ENCODE measurements at regions not wholly inside any gene's neighbourhood (a gene's known extent, or its start where the extent isn't known, plus 50 kb on each side); places are given as distances from the start of the nearest gene placed in this dataset.

- H3K79me2 ChIP-seq (ENCODE audit: insufficient read depth, low read length), result no peaks in the 10 kb centered on the region
- H3K9me3 ChIP-seq (ENCODE audit: low read depth, low read length), result no peaks in the 10 kb centered on the region
- H4K20me1 ChIP-seq (ENCODE audit: insufficient read depth, low read length), result no peaks in the 10 kb centered on the region
- no peaks in the 10 kb centered on the region for H3K36me3 ChIP-seq (ENCODE audit: insufficient read depth, low read length)
- H2AFZ ChIP-seq (ENCODE audit: low read length), result no peak overlapping the region
- no peak overlapping the region for H3K4me3 ChIP-seq (ENCODE audit: insufficient read depth, low read length)
- TF ChIP-seq, protein P1, sequence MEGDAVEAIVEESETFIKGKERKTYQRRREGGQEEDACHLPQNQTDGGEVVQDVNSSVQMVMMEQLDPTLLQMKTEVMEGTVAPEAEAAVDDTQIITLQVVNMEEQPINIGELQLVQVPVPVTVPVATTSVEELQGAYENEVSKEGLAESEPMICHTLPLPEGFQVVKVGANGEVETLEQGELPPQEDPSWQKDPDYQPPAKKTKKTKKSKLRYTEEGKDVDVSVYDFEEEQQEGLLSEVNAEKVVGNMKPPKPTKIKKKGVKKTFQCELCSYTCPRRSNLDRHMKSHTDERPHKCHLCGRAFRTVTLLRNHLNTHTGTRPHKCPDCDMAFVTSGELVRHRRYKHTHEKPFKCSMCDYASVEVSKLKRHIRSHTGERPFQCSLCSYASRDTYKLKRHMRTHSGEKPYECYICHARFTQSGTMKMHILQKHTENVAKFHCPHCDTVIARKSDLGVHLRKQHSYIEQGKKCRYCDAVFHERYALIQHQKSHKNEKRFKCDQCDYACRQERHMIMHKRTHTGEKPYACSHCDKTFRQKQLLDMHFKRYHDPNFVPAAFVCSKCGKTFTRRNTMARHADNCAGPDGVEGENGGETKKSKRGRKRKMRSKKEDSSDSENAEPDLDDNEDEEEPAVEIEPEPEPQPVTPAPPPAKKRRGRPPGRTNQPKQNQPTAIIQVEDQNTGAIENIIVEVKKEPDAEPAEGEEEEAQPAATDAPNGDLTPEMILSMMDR (IDR thresholded peaks at IDR 0.05; ENCODE audit: extremely low read depth, low read depth, low read length), result no peak
- no peak overlapping the region for H3K27ac ChIP-seq (ENCODE audit: low read depth, low read length)
- no peak overlapping the region for H3K4me2 ChIP-seq (ENCODE audit: insufficient read depth, low read length)
- DNase-seq (ENCODE audit: insufficient read length, low spot score, missing footprints), result no peak
- H3K4me1 ChIP-seq (ENCODE audit: insufficient read depth, low read length), result no peaks in the 10 kb centered on the region
- no peaks in the 10 kb centered on the region for H3K27me3 ChIP-seq (ENCODE audit: insufficient read depth, low read length)
Observed at GRCh38 chr1:237975903-237976302, 85.2 kb upstream of the ZP4 start.

DNA sequence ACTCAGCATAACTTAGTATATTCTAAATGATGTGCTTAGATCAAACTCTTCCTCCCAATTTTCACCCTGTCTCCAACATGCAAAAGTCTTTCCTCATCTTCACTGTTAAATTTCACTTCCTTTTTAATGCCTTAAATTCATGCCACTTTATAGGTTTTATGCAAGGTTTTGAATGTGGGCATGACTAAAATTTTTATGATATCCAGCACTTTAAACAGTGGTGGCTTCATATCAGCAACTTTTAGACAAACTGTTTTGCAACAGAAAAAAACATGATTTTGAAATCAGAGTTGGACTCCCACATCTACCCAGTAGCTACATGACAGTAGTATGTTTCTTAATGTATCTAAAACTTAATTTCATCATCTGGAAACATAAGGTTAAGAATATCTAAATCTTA lies 84.7 kb upstream of the ZP4 start:
- H2AFZ ChIP-seq (ENCODE audit: low read length), result no peak overlapping the region
- no peaks in the 10 kb centered on the region for H4K20me1 ChIP-seq (ENCODE audit: insufficient read depth, low read length)
- no peaks in the 10 kb centered on the region for H3K9me3 ChIP-seq (ENCODE audit: low read depth, low read length)
- no peaks in the 10 kb centered on the region for H3K79me2 ChIP-seq (ENCODE audit: insufficient read depth, low read length)
- no peaks in the 10 kb centered on the region for H3K4me1 ChIP-seq (ENCODE audit: insufficient read depth, low read length)
- H3K4me3 ChIP-seq (ENCODE audit: insufficient read depth, low read length), result no peak overlapping the region
- H3K36me3 ChIP-seq (ENCODE audit: insufficient read depth, low read length), result no peaks in the 10 kb centered on the region
- TF ChIP-seq, protein P1 (IDR thresholded peaks at IDR 0.05; ENCODE audit: extremely low read depth, low read depth, low read length), result no peak
- H3K4me2 ChIP-seq (ENCODE audit: insufficient read depth, low read length), result no peak overlapping the region
- no peaks in the 10 kb centered on the region for H3K27me3 ChIP-seq (ENCODE audit: insufficient read depth, low read length)
- H3K27ac ChIP-seq (ENCODE audit: low read depth, low read length), result no peak overlapping the region
- DNase-seq (ENCODE audit: insufficient read length, low spot score, missing footprints), result no peak

GRCh38 chr1:237972186-237972585 lies 81.5 kb upstream of the ZP4 start:
- no peak for DNase-seq (ENCODE audit: insufficient read length, low spot score, missing footprints)
- Histone ChIP-seq H3K4me1 (ENCODE audit: insufficient read depth, low read length) (no peaks in the 10 kb centered on the region), H3K36me3 (ENCODE audit: insufficient read depth, low read length) (no peaks in the 10 kb centered on the region), H3K27me3 (ENCODE audit: insufficient read depth, low read length) (no peaks in the 10 kb centered on the region), H3K4me2 (ENCODE audit: insufficient read depth, low read length) (no peak overlapping the region), H4K20me1 (ENCODE audit: insufficient read depth, low read length) (no peaks in the 10 kb centered on the region), H3K27ac (ENCODE audit: low read depth, low read length) (no peak overlapping the region), H3K79me2 (ENCODE audit: insufficient read depth, low read length) (no peaks in the 10 kb centered on the region), H3K4me3 (ENCODE audit: insufficient read depth, low read length) (no peak overlapping the region), H2AFZ (ENCODE audit: low read length) (no peak overlapping the region), H3K9me3 (ENCODE audit: low read depth, low read length) (no peaks in the 10 kb centered on the region)
- TF ChIP-seq, protein P1 (IDR thresholded peaks at IDR 0.05; ENCODE audit: extremely low read depth, low read depth, low read length), result no peak

- H3K4me1 ChIP-seq (ENCODE audit: insufficient read depth, low read length), result no peaks in the 10 kb centered on the region
- TF ChIP-seq, protein P1 (IDR thresholded peaks at IDR 0.05; ENCODE audit: extremely low read depth, low read depth, low read length), result no peak
- H3K27ac ChIP-seq (ENCODE audit: low read depth, low read length), result no peak overlapping the region
- H3K9me3 ChIP-seq (ENCODE audit: low read depth, low read length), result no peaks in the 10 kb centered on the region
- H4K20me1 ChIP-seq (ENCODE audit: insufficient read depth, low read length), result no peaks in the 10 kb centered on the region
- no peaks in the 10 kb centered on the region for H3K79me2 ChIP-seq (ENCODE audit: insufficient read depth, low read length)
- H3K27me3 ChIP-seq (ENCODE audit: insufficient read depth, low read length), result no peaks in the 10 kb centered on the region
- H3K4me3 ChIP-seq (ENCODE audit: insufficient read depth, low read length), result no peak overlapping the region
- H3K4me2 ChIP-seq (ENCODE audit: insufficient read depth, low read length), result no peak overlapping the region
- H2AFZ ChIP-seq (ENCODE audit: low read length), result no peak overlapping the region
- no peak for DNase-seq (ENCODE audit: insufficient read length, low spot score, missing footprints)
- no peaks in the 10 kb centered on the region for H3K36me3 ChIP-seq (ENCODE audit: insufficient read depth, low read length)
Observed at GRCh38 chr1:237962985-237963384, 72.3 kb upstream of the ZP4 start.
